ENCODE measurements at regions not wholly inside any gene's neighbourhood (a gene's known extent, or its start where the extent isn't known, plus 50 kb on each side); places are given as distances from the start of the nearest gene placed in this dataset.
"Not testable (repeated sequence)": the region's sequence is repeated elsewhere in the genome, so short reads cannot be mapped to it uniquely, and the experiment has no call there.

DNA sequence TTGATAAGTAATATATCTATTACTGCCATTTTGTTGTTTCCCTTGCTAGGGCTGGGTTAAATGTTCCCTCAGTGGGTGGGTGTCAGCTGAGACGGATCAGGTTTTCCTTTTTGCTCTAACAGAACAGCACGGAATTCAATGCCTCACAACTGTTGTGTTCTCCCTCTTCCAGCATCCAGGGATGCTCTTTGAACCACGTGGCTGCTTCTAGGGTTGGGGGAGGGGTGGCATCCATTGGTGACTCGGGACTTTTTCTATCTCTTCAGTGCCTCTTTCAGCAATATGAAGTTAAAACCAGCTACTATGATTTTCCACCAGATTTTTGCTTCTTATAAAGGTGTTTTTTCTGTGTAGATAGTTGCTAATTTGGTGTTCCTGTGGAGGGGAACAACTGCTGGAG, 884.9 kb upstream of the FOXG1 start:
- H3K9me3 ChIP-seq (ENCODE audit: insufficient read depth, low read length): peaks cover 4% of the 10 kb centered on the region; the same call in 1 of the 2 replicates

GRCh38 chr14:27886256-27886655, 880.3 kb upstream of the FOXG1 start:
- H3K27ac ChIP-seq (ENCODE audit: low read depth, low read length): no peak overlapping the region
- peaks cover 4% of the 10 kb centered on the region; the same call in 1 of the 2 replicates for H3K9me3 ChIP-seq (ENCODE audit: insufficient read depth, low read length)
- no peak overlapping the region for H2AFZ ChIP-seq (ENCODE audit: low read depth, low read length, severe bottlenecking)
- H3F3A ChIP-seq (ENCODE audit: insufficient read depth): no peaks in the 10 kb centered on the region
- H3K36me3 ChIP-seq (ENCODE audit: low read length): no peaks in the 10 kb centered on the region
- TF ChIP-seq EZH2phosphoT487 (conservative IDR thresholded peaks at IDR 0.05; ENCODE audit: low read length): no peak
- TF ChIP-seq, protein P1, sequence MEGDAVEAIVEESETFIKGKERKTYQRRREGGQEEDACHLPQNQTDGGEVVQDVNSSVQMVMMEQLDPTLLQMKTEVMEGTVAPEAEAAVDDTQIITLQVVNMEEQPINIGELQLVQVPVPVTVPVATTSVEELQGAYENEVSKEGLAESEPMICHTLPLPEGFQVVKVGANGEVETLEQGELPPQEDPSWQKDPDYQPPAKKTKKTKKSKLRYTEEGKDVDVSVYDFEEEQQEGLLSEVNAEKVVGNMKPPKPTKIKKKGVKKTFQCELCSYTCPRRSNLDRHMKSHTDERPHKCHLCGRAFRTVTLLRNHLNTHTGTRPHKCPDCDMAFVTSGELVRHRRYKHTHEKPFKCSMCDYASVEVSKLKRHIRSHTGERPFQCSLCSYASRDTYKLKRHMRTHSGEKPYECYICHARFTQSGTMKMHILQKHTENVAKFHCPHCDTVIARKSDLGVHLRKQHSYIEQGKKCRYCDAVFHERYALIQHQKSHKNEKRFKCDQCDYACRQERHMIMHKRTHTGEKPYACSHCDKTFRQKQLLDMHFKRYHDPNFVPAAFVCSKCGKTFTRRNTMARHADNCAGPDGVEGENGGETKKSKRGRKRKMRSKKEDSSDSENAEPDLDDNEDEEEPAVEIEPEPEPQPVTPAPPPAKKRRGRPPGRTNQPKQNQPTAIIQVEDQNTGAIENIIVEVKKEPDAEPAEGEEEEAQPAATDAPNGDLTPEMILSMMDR (IDR thresholded peaks at IDR 0.05; ENCODE audit: insufficient read depth, low read length, poor library complexity, severe bottlenecking): no peak
- H3K27me3 ChIP-seq (ENCODE audit: low read length): no peaks in the 10 kb centered on the region
- H3K4me3 ChIP-seq (ENCODE audit: insufficient read depth, low read length, poor library complexity, severe bottlenecking): no peak overlapping the region
- H3K79me2 ChIP-seq (ENCODE audit: insufficient read depth, low read length): no peaks in the 10 kb centered on the region
- H3K9me2 ChIP-seq (replicated peaks; ENCODE audit: insufficient read depth, low read length): no peaks in the 10 kb centered on the region
- H3K4me2 ChIP-seq (ENCODE audit: low read depth, low read length, poor library complexity, severe bottlenecking): no peak overlapping the region
- H3K9ac ChIP-seq (ENCODE audit: low read length): no peak overlapping the region
- no peaks in the 10 kb centered on the region for H4K20me1 ChIP-seq (ENCODE audit: low read depth, low read length)

More for the DNA sequence above, 884.9 kb upstream of the FOXG1 start:
- no peak overlapping the region for H3K4me3 ChIP-seq (ENCODE audit: insufficient read depth, low read length, poor library complexity, severe bottlenecking)
- no peaks in the 10 kb centered on the region for H3K79me2 ChIP-seq (ENCODE audit: insufficient read depth, low read length)
- H3K27ac ChIP-seq (ENCODE audit: low read depth, low read length): no peak overlapping the region
- H2AFZ ChIP-seq (ENCODE audit: low read depth, low read length, severe bottlenecking): no peak overlapping the region
- no peaks in the 10 kb centered on the region for H4K20me1 ChIP-seq (ENCODE audit: low read depth, low read length)
- no peaks in the 10 kb centered on the region for H3K27me3 ChIP-seq (ENCODE audit: low read length)
- no peak overlapping the region for H3K4me2 ChIP-seq (ENCODE audit: low read depth, low read length, poor library complexity, severe bottlenecking)
- no peak for TF ChIP-seq EZH2phosphoT487 (conservative IDR thresholded peaks at IDR 0.05; ENCODE audit: low read length)
- TF ChIP-seq, protein P1 (IDR thresholded peaks at IDR 0.05; ENCODE audit: insufficient read depth, low read length, poor library complexity, severe bottlenecking): no peak
- H3F3A ChIP-seq (ENCODE audit: insufficient read depth): no peaks in the 10 kb centered on the region
- no peak overlapping the region for H3K9ac ChIP-seq (ENCODE audit: low read length)
- H3K9me2 ChIP-seq (replicated peaks; ENCODE audit: insufficient read depth, low read length): no peaks in the 10 kb centered on the region
- H3K36me3 ChIP-seq (ENCODE audit: low read length): no peaks in the 10 kb centered on the region

DNA sequence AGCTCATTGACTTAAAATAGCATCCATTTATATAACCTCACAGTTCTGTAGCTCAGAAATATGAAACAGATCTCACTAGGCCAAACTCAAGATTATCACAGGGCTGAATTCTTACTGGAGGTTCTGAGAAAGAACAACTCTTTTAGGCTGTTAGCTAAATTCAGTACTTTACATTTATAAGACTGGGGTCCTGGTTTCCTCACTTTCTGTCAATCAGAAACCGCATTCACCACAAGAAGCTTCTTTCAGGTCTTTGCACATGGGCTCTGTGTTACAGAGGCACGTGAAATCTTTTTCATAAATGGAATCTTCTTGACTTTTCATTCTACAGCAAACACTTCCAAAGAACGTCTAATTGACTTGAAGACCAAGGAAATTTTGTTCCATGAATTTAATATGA, 876.3 kb upstream of the FOXG1 start:
- no peaks in the 10 kb centered on the region for H3K9me2 ChIP-seq (replicated peaks; ENCODE audit: insufficient read depth, low read length)
- H4K20me1 ChIP-seq (ENCODE audit: low read depth, low read length): no peaks in the 10 kb centered on the region
- no peak overlapping the region for H3K4me3 ChIP-seq (ENCODE audit: insufficient read depth, low read length, poor library complexity, severe bottlenecking)
- H3K36me3 ChIP-seq (ENCODE audit: low read length): no peaks in the 10 kb centered on the region
- TF ChIP-seq, protein P1 (IDR thresholded peaks at IDR 0.05; ENCODE audit: insufficient read depth, low read length, poor library complexity, severe bottlenecking): no peak
- no peak for TF ChIP-seq EZH2phosphoT487 (conservative IDR thresholded peaks at IDR 0.05; ENCODE audit: low read length)
- no peak overlapping the region for H2AFZ ChIP-seq (ENCODE audit: low read depth, low read length, severe bottlenecking)
- no peaks in the 10 kb centered on the region for H3F3A ChIP-seq (ENCODE audit: insufficient read depth)
- H3K27me3 ChIP-seq (ENCODE audit: low read length): no peaks in the 10 kb centered on the region
- H3K4me2 ChIP-seq (ENCODE audit: low read depth, low read length, poor library complexity, severe bottlenecking): no peak overlapping the region
- no peaks in the 10 kb centered on the region for H3K9me3 ChIP-seq (ENCODE audit: insufficient read depth, low read length)
- no peak overlapping the region for H3K27ac ChIP-seq (ENCODE audit: low read depth, low read length)
- H3K79me2 ChIP-seq (ENCODE audit: insufficient read depth, low read length): no peaks in the 10 kb centered on the region
- no peak overlapping the region for H3K9ac ChIP-seq (ENCODE audit: low read length)

DNA sequence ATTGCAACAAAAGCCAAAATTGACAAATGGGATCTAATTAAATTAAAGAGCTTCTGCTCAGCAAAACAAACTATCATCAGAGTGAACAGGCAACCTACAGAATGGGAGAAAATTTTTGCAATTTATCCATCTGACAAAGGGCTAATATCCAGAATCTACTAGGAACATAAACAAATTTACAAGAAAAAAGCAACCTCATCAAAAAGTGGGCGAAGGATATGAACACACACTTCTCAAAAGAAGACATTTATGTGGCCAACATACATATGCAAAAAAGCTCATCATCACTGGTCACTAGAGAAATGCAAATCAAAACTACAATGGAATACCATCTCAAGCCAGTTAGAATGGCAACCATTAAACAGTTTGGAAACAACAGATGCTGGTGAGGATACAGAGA, 858.1 kb upstream of the FOXG1 start:
- H3K36me3 ChIP-seq (ENCODE audit: low read length); H3K9ac ChIP-seq (ENCODE audit: low read length); H4K20me1 ChIP-seq (ENCODE audit: low read depth, low read length); H3K79me2 ChIP-seq (ENCODE audit: insufficient read depth, low read length); H3K9me2 ChIP-seq (replicated peaks; ENCODE audit: insufficient read depth, low read length); H3K27me3 ChIP-seq (ENCODE audit: low read length); H3K27ac ChIP-seq (ENCODE audit: low read depth, low read length); H3K9me3 ChIP-seq (ENCODE audit: insufficient read depth, low read length); H3F3A ChIP-seq (ENCODE audit: insufficient read depth); H3K4me2 ChIP-seq (ENCODE audit: low read depth, low read length, poor library complexity, severe bottlenecking); H3K4me3 ChIP-seq (ENCODE audit: insufficient read depth, low read length, poor library complexity, severe bottlenecking); H2AFZ ChIP-seq (ENCODE audit: low read depth, low read length, severe bottlenecking): not testable (repeated sequence)

Data from SU-DHL-6 (cell line).